Endothelial cell of umbilical vein (primary cell): ENCODE measurements at regions not wholly inside any gene's neighbourhood (a gene's known extent, or its start where the extent isn't known, plus 50 kb on each side); places are given as distances from the start of the nearest gene placed in this dataset.

Source experiments
- CTCF ChIP-seq, 2 donors: IDR thresholded peaks; 1 replicate in 1 of 2; 2 replicates in 1 of 2; pipeline ENCODE4 v1.5.1; 2011; ENCODE audit warnings: low read length in 2 of 2, mild to moderate bottlenecking in 2 of 2, moderate library complexity in 2 of 2, control low read depth in 1 of 2, inconsistent platforms in 1 of 2, low read depth in 1 of 2; ENCODE audit not compliant: insufficient read depth in 1 of 2; ENCODE audit errors: extremely low read depth in 1 of 2
- EZH2 ChIP-seq: IDR thresholded peaks from 2 replicates; pipeline ENCODE4 v1.6.1; 2012; ENCODE audit warnings: borderline replicate concordance, low read depth, mild to moderate bottlenecking, moderate library complexity, low read length, inconsistent platforms; ENCODE audit not compliant: severe bottlenecking
- JUN ChIP-seq: IDR thresholded peaks from 2 replicates; pipeline ENCODE4 v1.6.1; 2011; ENCODE audit warnings: borderline replicate concordance, low read depth; ENCODE audit not compliant: insufficient read length, insufficient read depth
- MAX ChIP-seq: IDR thresholded peaks from 2 replicates; pipeline ENCODE4 v1.6.1; 2011; ENCODE audit not compliant: insufficient read depth, insufficient read length
- MYC ChIP-seq: IDR thresholded peaks from one replicate; pipeline ENCODE4 v1.6.1; 2011; ENCODE audit warnings: mild to moderate bottlenecking, low read depth, low read length
- POLR2A ChIP-seq: IDR thresholded peaks from 2 replicates; pipeline ENCODE4 v1.6.1; 2012; ENCODE audit warnings: low read depth, mild to moderate bottlenecking, control low read depth, low read length
- POLR2AphosphoS5 ChIP-seq: IDR thresholded peaks from 2 replicates; pipeline ENCODE4 v1.6.1; 2012; ENCODE audit warnings: low read depth, mild to moderate bottlenecking, control low read depth, low read length, moderate library complexity; ENCODE audit not compliant: insufficient read depth

GRCh38 chr12:105862163-105862821 is 276.5 kb downstream of the NUAK1 start:
- TF ChIP-seq CTCF (IDR thresholded peaks at IDR 0.05; ENCODE audit: extremely low read depth in 1 of 2, insufficient read depth in 1 of 2, low read depth in 1 of 2, low read length in 2 of 2) (no peak), MYC (no peak), MAX (no peak), EZH2 (no peak), POLR2A (no peak), POLR2AphosphoS5 (no peak), JUN (no peak)
